ENCODE measurements at regions not wholly inside any gene's neighbourhood (a gene's known extent, or its start where the extent isn't known, plus 50 kb on each side); places are given as distances from the start of the nearest gene placed in this dataset.

GRCh38 chr15:62301993-62302675 is 137.0 kb upstream of the C2CD4B start:
- no peak for ATAC-seq
- Mint-ChIP-seq H3K36me3 (no peaks in the 10 kb centered on the region), H3K4me3 (no peak overlapping the region), H3K27me3 (ENCODE audit: low read depth) (no peaks in the 10 kb centered on the region), H3K4me1 (peaks cover 33% of the 10 kb centered on the region), H3K9me3 (no peaks in the 10 kb centered on the region), H3K27ac (no peak overlapping the region)
- CTCF ChIA-PET = no interaction called here
- POLR2A ChIA-PET = no interaction called here
- no peak for DNase-seq (ENCODE audit: low spot score)
- TF ChIP-seq SOX15 (CRISPR knock-in tag; IDR thresholded peaks at IDR 0.05) = no peak

GRCh38 chr15:62306851-62307504 is 141.9 kb upstream of the C2CD4B start:
- ChIA-PET POLR2A (no interaction called here), CTCF (interaction anchor here (0.5 to 3.1 kb wide), 33 partner anchors 10 to 324 kb away, joined by 3 to 29 read pairs (median 4); partner anchors contain the start of genes C2CD4A, C2CD4B and VPS13C)
- H3K36me3 Mint-ChIP-seq = no peaks in the 10 kb centered on the region; the same call in 1 of the 2 replicates
- H3K27ac Mint-ChIP-seq = no peak overlapping the region
- H3K4me3 Mint-ChIP-seq = no peak overlapping the region
- TF ChIP-seq ATF6 (CRISPR knock-in tag; IDR thresholded peaks at IDR 0.05) (no peak), CTCF (IDR thresholded peaks at IDR 0.05) (peak; percentile 57)
- peaks cover 9% of the 10 kb centered on the region for H3K9me3 Mint-ChIP-seq
- no peaks in the 10 kb centered on the region for H3K27me3 Mint-ChIP-seq (ENCODE audit: low read depth)
- ATAC-seq (peak; percentile 99), DNase-seq (ENCODE audit: low spot score) (peak; percentile 62)
- H3K4me1 Mint-ChIP-seq = peaks cover 14% of the 10 kb centered on the region

- H3K36me3 Mint-ChIP-seq = peaks cover 3% of the 10 kb centered on the region; the same call in 1 of the 2 replicates
- H3K27me3 Mint-ChIP-seq (ENCODE audit: low read depth) = no peaks in the 10 kb centered on the region
- no peak overlapping the region for H3K27ac Mint-ChIP-seq
- CTCF ChIA-PET = interaction anchor here (0.6 to 3.1 kb wide), 22 partner anchors 10 to 266 kb away, joined by 3 to 29 read pairs (median 5); partner anchors contain the start of genes C2CD4B and VPS13C
- no peak for TF ChIP-seq ZNF232 (CRISPR knock-in tag; IDR thresholded peaks at IDR 0.05)
- DNase-seq (ENCODE audit: low spot score) = no peak
- ATAC-seq = no peak
- H3K4me1 Mint-ChIP-seq = peaks cover 8% of the 10 kb centered on the region
- no peak overlapping the region for H3K4me3 Mint-ChIP-seq
- peaks cover 15% of the 10 kb centered on the region for H3K9me3 Mint-ChIP-seq
- POLR2A ChIA-PET = no interaction called here
Measured at GRCh38 chr15:62307551-62307950, 142.5 kb upstream of the C2CD4B start.

GRCh38 chr15:62316413-62317060 is 151.5 kb upstream of the C2CD4B start:
- Mint-ChIP-seq H3K27me3 (ENCODE audit: low read depth) (no peaks in the 10 kb centered on the region), H3K4me3 (no peak overlapping the region), H3K4me1 (peaks cover 6% of the 10 kb centered on the region), H3K36me3 (peaks cover 3% of the 10 kb centered on the region; the same call in 1 of the 2 replicates), H3K9me3 (peaks cover 14% of the 10 kb centered on the region), H3K27ac (peak overlapping the region; percentile 38; the same call in 1 of the 2 replicates)
- ATAC-seq = peak; percentile 60
- CTCF ChIA-PET = interaction anchor here (0.5 kb wide), 1 partner anchor 239 kb away, joined by 4 read pairs; no protein-coding TSS in a partner anchor
- POLR2A ChIA-PET = no interaction called here
- TF ChIP-seq ZNF263 (CRISPR knock-in tag; IDR thresholded peaks at IDR 0.05; ENCODE audit: low read depth) (no peak), ZBTB43 (CRISPR knock-in tag; IDR thresholded peaks at IDR 0.05) (no peak), NFATC4 (CRISPR knock-in tag; IDR thresholded peaks at IDR 0.05) (no peak), ZMAT4 (CRISPR knock-in tag; IDR thresholded peaks at IDR 0.05) (no peak), SP1 (CRISPR knock-in tag; conservative IDR thresholded peaks at IDR 0.05) (no peak), HMGA2 (CRISPR knock-in tag; IDR thresholded peaks at IDR 0.05) (no peak), ZSCAN18 (CRISPR knock-in tag; IDR thresholded peaks at IDR 0.05) (no peak), ESRRA (CRISPR knock-in tag; IDR thresholded peaks at IDR 0.05; ENCODE audit: borderline replicate concordance) (no peak), ERG (CRISPR knock-in tag; IDR thresholded peaks at IDR 0.05) (no peak), ETV6 (CRISPR knock-in tag; IDR thresholded peaks at IDR 0.05) (no peak)
- no peak for DNase-seq (ENCODE audit: low spot score)
